ENCODE measurements at regions not wholly inside any gene's neighbourhood (a gene's known extent, or its start where the extent isn't known, plus 50 kb on each side); places are given as distances from the start of the nearest gene placed in this dataset.

DNA sequence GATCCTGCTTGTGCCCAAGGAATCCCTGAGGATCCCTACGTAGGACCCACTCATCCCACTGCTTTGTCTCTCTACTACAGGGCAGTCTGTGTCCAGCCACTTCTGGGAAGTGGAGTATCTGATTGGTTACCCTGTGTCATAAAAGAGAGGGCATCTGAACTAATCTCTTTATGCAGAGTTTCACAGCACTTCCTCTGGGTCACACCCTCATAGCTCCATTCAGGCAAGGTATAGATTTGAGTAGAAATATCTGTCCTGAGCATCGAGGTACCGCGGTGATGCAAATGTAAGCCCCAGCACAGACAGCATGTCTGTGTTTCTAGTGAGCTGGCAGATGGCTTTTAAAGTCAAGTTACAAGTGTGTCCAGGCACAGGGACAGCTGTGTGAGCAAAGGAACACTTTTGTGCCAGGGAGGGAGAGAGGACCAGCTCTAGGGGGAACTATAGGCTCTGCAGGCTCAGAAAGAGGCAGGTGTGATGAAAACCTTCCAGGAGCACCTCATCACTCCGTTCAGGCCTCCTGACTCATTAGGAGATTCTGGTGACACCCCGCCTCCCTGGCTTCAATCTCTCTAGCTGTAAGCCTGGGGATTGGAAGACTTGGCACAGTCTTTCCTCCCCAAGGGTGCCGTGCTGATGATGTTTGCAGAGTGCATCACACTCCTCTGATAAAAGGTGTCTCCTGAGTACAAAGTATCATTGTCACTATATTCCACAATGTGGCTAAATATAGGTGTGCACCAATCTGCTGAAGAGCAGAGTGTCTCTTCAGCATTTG, 84.3 kb upstream of the UBL3 start:
- TF ChIP-seq CTCF (IDR thresholded peaks at IDR 0.05) (no peak), POLR2A (IDR thresholded peaks at IDR 0.05) (no peak)
